Parathyroid adenoma (tissue), 2 donors: ENCODE measurements at regions not wholly inside any gene's neighbourhood (a gene's known extent, or its start where the extent isn't known, plus 50 kb on each side); places are given as distances from the start of the nearest gene placed in this dataset.

Experiments
- H2AFZ ChIP-seq: fragments of 300-600 bp; sonication (generic); one replicate; pipeline ENCODE4 v1.7.0; 2017; ENCODE audit warnings: antibody characterized with exemption, mild to moderate bottlenecking
- H3K27ac ChIP-seq: fragments of 300-600 bp; sonication (generic); one replicate; pipeline ENCODE4 v1.7.0; 2017
- H3K27me3 ChIP-seq: fragments of 300-600 bp; sonication (generic); one replicate; pipeline ENCODE4 v1.7.0; 2017; ENCODE audit warnings: low read length; ENCODE audit not compliant: control insufficient read depth, insufficient read depth
- H3K36me3 ChIP-seq: fragments of 300-600 bp; sonication (generic); one replicate; pipeline ENCODE4 v1.7.0; 2017; ENCODE audit warnings: low read length; ENCODE audit not compliant: control insufficient read depth, insufficient read depth
- H3K4me1 ChIP-seq: fragments of 300-600 bp; sonication (generic); one replicate; pipeline ENCODE4 v1.7.0; 2017; ENCODE audit warnings: control low read depth
- H3K4me2 ChIP-seq: fragments of 300-600 bp; sonication (generic); one replicate; pipeline ENCODE4 v1.7.0; 2017; ENCODE audit warnings: low read length
- H3K4me3 ChIP-seq: fragments of 300-600 bp; sonication (generic); one replicate; pipeline ENCODE4 v1.7.0; 2017; ENCODE audit warnings: low read depth, low read length
- H3K79me2 ChIP-seq: fragments of 300-600 bp; sonication (generic); one replicate; pipeline ENCODE4 v1.7.0; 2017; ENCODE audit warnings: control low read depth
- H3K9ac ChIP-seq: fragments of 300-600 bp; sonication (generic); one replicate; pipeline ENCODE4 v1.7.0; 2017; ENCODE audit warnings: mild to moderate bottlenecking
- H3K9me3 ChIP-seq: fragments of 300-600 bp; sonication (generic); one replicate; pipeline ENCODE4 v1.7.0; 2017; ENCODE audit warnings: low read length; ENCODE audit not compliant: control insufficient read depth
- TF ChIP-seq, protein P1 (sequence below): fragments of 300-600 bp; sonication (generic); IDR thresholded peaks from one replicate; pipeline ENCODE4 v1.7.0; 2017; ENCODE audit warnings: antibody characterized with exemption, mild to moderate bottlenecking
- donor health status: primary hyperparathyroidism.

- Histone ChIP-seq H2AFZ (no peak overlapping the region), H3K4me1 (no peaks in the 10 kb centered on the region), H3K27ac (no peak overlapping the region), H3K79me2 (no peaks in the 10 kb centered on the region), H3K27me3 (no peaks in the 10 kb centered on the region), H3K4me3 (no peak overlapping the region), H3K4me2 (no peak overlapping the region), H3K9me3 (no peaks in the 10 kb centered on the region), H3K36me3 (no peaks in the 10 kb centered on the region), H3K9ac (no peak overlapping the region)
- TF ChIP-seq, protein P1, sequence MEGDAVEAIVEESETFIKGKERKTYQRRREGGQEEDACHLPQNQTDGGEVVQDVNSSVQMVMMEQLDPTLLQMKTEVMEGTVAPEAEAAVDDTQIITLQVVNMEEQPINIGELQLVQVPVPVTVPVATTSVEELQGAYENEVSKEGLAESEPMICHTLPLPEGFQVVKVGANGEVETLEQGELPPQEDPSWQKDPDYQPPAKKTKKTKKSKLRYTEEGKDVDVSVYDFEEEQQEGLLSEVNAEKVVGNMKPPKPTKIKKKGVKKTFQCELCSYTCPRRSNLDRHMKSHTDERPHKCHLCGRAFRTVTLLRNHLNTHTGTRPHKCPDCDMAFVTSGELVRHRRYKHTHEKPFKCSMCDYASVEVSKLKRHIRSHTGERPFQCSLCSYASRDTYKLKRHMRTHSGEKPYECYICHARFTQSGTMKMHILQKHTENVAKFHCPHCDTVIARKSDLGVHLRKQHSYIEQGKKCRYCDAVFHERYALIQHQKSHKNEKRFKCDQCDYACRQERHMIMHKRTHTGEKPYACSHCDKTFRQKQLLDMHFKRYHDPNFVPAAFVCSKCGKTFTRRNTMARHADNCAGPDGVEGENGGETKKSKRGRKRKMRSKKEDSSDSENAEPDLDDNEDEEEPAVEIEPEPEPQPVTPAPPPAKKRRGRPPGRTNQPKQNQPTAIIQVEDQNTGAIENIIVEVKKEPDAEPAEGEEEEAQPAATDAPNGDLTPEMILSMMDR = no peak
Measured at GRCh38 chr15:47568030-47568429, 149.3 kb upstream of the SEMA6D start.

DNA sequence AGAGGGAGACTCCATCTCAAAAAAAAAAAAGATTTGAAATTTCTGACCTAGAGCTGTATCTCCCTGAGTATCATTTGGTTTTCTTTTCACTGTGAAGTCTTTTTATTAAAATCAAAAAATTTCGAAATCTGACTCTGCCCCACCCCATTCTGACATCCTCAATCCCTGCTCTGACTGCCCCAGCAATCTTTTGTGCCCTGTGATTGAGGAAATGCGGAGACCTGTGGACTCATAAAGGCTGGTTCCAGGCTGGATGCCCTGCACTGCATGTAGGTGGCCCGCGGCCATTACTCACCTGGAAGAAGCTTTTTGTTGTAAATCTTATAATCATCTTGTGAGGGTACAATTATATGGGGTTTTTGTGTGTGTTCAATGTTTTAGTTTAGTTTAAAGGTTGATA, 147.3 kb upstream of the SEMA6D start:
- no peaks in the 10 kb centered on the region for H3K36me3 ChIP-seq
- no peaks in the 10 kb centered on the region for H3K9me3 ChIP-seq
- H3K79me2 ChIP-seq = no peaks in the 10 kb centered on the region
- H3K4me1 ChIP-seq = no peaks in the 10 kb centered on the region
- TF ChIP-seq, protein P1 = no peak
- H3K4me3 ChIP-seq = no peak overlapping the region
- no peak overlapping the region for H3K27ac ChIP-seq
- H3K4me2 ChIP-seq = no peak overlapping the region
- H3K27me3 ChIP-seq = no peaks in the 10 kb centered on the region
- no peak overlapping the region for H2AFZ ChIP-seq
- H3K9ac ChIP-seq = no peak overlapping the region

GRCh38 chr15:47570451-47570850, 146.9 kb upstream of the SEMA6D start:
- TF ChIP-seq, protein P1 = no peak
- H3K27me3 ChIP-seq = no peaks in the 10 kb centered on the region
- H3K9ac ChIP-seq = no peak overlapping the region

DNA sequence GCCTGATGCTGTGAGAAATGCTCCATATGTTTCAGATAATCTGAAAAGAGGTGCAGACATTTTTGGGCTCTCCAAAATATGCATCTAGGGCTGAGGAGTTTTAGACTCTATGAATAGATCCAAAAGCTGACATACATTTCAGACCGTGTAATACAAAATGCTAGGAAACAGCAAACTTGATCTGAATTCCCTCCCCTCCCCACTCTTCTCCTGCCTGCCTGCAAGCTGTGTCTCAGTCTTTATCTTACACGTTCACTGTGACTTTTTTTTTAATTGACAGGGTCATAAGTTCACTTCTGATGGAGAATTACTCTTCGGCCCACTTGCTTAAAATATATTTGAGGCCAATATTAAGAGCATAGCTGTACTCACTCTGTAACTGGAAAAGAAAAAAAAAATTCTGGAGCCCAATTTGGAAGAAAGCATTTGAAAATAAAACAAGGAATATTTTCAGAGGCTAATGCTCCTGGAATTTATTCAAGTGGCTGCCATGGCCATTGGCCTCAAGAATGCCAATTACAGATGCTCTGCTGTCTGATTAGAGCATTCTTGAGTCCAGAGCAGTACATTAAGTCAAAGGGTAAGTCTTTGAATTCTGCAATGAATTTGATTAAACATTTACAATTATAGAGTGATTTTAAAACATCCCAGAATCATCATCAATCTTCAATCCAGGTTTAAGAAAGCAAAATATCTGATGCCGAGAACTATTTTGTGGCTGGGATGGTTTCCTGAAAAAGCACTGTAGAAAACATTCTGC, 146.2 kb upstream of the SEMA6D start:
- Histone ChIP-seq H2AFZ (no peak overlapping the region), H3K27me3 (no peaks in the 10 kb centered on the region), H3K79me2 (no peaks in the 10 kb centered on the region), H3K27ac (no peak overlapping the region), H3K4me3 (no peak overlapping the region), H3K4me1 (no peaks in the 10 kb centered on the region), H3K4me2 (no peak overlapping the region), H3K36me3 (no peaks in the 10 kb centered on the region), H3K9me3 (no peaks in the 10 kb centered on the region), H3K9ac (no peak overlapping the region)
- TF ChIP-seq, protein P1 = no peak

More at GRCh38 chr15:47570451-47570850, 146.9 kb upstream of the SEMA6D start:
- Histone ChIP-seq H3K79me2 (no peaks in the 10 kb centered on the region), H3K4me2 (no peak overlapping the region), H3K36me3 (no peaks in the 10 kb centered on the region), H3K27ac (no peak overlapping the region), H3K4me1 (no peaks in the 10 kb centered on the region), H3K9me3 (no peaks in the 10 kb centered on the region), H2AFZ (no peak overlapping the region), H3K4me3 (no peak overlapping the region)

GRCh38 chr15:47573673-47574072, 143.6 kb upstream of the SEMA6D start:
- Histone ChIP-seq H3K9ac (no peak overlapping the region), H3K9me3 (no peaks in the 10 kb centered on the region), H3K79me2 (no peaks in the 10 kb centered on the region), H3K27me3 (no peaks in the 10 kb centered on the region), H3K36me3 (no peaks in the 10 kb centered on the region), H3K4me1 (no peaks in the 10 kb centered on the region), H3K4me3 (no peak overlapping the region), H3K27ac (no peak overlapping the region), H3K4me2 (no peak overlapping the region), H2AFZ (no peak overlapping the region)
- TF ChIP-seq, protein P1 = no peak
